Body of pancreas (tissue), 4 donors: ENCODE measurements at regions not wholly inside any gene's neighbourhood (a gene's known extent, or its start where the extent isn't known, plus 50 kb on each side); places are given as distances from the start of the nearest gene placed in this dataset.
"Not testable (repeated sequence)": the region's sequence is repeated elsewhere in the genome, so short reads cannot be mapped to it uniquely, and the experiment has no call there.

ENCODE experiments used
- POLR2A ChIP-seq, 3 donors: fragments of 450-650 bp; IDR thresholded peaks; one replicate each; pipeline ENCODE4 v1.6.1; 2016; ENCODE audit warnings: antibody characterized with exemption in 3 of 3, mild to moderate bottlenecking in 2 of 3
- TF ChIP-seq, protein P1 (sequence below), 7 experiments: fragments of 450-650 bp in 4 of 7; fragments of 200-600 bp in 3 of 7; sonication (generic) in 3 of 7; IDR thresholded peaks; one replicate each; pipeline ENCODE4 v1.5.1; 2016 to 2019; ENCODE audit warnings: antibody characterized with exemption in 7 of 7

DNA sequence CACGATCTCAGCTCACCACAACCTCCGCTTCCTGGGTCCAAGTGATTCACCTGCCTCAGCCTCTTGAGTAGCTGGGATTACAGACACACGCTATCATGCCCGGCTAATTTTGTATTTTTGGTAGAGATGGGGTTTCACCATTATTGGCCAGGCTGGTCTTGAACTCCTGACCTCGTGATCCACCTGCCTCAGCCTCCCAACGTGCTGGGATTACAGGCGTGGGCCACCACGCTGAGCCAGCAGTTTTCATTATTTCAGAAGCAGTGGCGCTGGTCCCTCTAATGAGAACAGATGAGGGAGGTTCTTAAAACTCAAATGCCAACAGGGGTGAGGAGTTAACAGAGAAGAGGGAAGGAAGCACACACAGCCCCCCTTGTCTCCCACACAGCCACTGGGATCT is 98.7 kb downstream of the PTPRS start:
- TF ChIP-seq, protein P1, sequence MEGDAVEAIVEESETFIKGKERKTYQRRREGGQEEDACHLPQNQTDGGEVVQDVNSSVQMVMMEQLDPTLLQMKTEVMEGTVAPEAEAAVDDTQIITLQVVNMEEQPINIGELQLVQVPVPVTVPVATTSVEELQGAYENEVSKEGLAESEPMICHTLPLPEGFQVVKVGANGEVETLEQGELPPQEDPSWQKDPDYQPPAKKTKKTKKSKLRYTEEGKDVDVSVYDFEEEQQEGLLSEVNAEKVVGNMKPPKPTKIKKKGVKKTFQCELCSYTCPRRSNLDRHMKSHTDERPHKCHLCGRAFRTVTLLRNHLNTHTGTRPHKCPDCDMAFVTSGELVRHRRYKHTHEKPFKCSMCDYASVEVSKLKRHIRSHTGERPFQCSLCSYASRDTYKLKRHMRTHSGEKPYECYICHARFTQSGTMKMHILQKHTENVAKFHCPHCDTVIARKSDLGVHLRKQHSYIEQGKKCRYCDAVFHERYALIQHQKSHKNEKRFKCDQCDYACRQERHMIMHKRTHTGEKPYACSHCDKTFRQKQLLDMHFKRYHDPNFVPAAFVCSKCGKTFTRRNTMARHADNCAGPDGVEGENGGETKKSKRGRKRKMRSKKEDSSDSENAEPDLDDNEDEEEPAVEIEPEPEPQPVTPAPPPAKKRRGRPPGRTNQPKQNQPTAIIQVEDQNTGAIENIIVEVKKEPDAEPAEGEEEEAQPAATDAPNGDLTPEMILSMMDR (IDR thresholded peaks at IDR 0.05): not testable (repeated sequence)
- not testable (repeated sequence) for TF ChIP-seq POLR2A (IDR thresholded peaks at IDR 0.05)
